ENCODE measurements at regions not wholly inside any gene's neighbourhood (a gene's known extent, or its start where the extent isn't known, plus 50 kb on each side); places are given as distances from the start of the nearest gene placed in this dataset.

DNA sequence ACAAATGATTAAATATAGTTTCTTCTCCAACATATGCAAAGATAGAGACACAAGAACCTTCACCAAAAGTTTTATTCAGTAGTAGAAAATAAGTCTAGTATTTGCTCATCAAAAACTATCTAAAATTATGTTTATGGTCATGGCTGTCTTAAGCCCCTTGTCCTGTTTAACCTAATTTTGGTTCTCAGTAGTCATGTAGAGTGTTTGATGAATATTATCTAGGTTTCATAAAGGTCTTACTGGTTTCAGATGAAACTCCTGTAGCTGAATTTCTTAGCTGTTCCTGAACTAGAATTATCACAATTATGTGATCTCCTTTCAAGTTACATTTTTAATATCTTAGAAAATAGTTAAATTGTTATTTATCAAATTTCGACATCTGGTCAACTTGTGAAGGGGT, 228.0 kb upstream of the SPHKAP start:
- TF ChIP-seq, protein P1, sequence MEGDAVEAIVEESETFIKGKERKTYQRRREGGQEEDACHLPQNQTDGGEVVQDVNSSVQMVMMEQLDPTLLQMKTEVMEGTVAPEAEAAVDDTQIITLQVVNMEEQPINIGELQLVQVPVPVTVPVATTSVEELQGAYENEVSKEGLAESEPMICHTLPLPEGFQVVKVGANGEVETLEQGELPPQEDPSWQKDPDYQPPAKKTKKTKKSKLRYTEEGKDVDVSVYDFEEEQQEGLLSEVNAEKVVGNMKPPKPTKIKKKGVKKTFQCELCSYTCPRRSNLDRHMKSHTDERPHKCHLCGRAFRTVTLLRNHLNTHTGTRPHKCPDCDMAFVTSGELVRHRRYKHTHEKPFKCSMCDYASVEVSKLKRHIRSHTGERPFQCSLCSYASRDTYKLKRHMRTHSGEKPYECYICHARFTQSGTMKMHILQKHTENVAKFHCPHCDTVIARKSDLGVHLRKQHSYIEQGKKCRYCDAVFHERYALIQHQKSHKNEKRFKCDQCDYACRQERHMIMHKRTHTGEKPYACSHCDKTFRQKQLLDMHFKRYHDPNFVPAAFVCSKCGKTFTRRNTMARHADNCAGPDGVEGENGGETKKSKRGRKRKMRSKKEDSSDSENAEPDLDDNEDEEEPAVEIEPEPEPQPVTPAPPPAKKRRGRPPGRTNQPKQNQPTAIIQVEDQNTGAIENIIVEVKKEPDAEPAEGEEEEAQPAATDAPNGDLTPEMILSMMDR (IDR thresholded peaks at IDR 0.05; ENCODE audit: low read length), result no peak
- no peak for TF ChIP-seq EZH2 (IDR thresholded peaks at IDR 0.05; ENCODE audit: borderline replicate concordance, low read length)
